ENCODE measurements at regions not wholly inside any gene's neighbourhood (a gene's known extent, or its start where the extent isn't known, plus 50 kb on each side); places are given as distances from the start of the nearest gene placed in this dataset.

DNA sequence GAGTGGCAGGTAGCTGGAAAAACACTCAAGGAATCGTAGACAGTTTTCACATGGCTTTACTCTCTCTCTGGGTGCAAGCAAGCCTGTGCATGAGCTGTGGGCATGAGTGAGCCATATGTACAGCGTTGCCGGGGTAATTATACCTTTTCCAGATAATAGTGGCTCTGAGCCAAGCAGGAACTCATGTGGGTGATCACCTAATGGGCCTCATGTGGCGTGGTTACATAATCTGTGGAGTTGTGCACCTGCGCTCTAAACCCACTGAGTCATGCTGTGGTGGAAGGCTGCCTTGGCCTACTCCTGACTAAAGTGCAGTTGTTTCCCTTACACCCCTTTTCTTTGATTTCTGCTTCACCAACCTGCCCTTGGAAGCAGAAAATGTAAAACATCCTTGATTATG lies 1564.5 kb upstream of the PCDH10 start:
- Histone ChIP-seq H3K27ac (ENCODE audit: low read length) (no peak overlapping the region), H2AFZ (ENCODE audit: low read depth, low read length) (no peak overlapping the region), H3F3A (ENCODE audit: insufficient read depth, low read length, poor library complexity, severe bottlenecking) (no peaks in the 10 kb centered on the region), H3K36me3 (ENCODE audit: insufficient read depth, low read length) (no peaks in the 10 kb centered on the region), H3K4me2 (ENCODE audit: low read length) (no peak overlapping the region), H3K4me3 (ENCODE audit: low read length) (no peak overlapping the region), H3K79me2 (replicated peaks; ENCODE audit: insufficient read depth, low read length) (no peaks in the 10 kb centered on the region), H3K27me3 (ENCODE audit: insufficient read depth, low read depth, low read length) (no peaks in the 10 kb centered on the region), H3K9ac (ENCODE audit: low read length) (no peak overlapping the region), H3K9me2 (ENCODE audit: insufficient read depth, low read length) (no peaks in the 10 kb centered on the region), H3K9me3 (ENCODE audit: low read length) (no peaks in the 10 kb centered on the region), H4K20me1 (ENCODE audit: insufficient read depth) (no peaks in the 10 kb centered on the region)
- no peak for TF ChIP-seq EP300 (conservative IDR thresholded peaks at IDR 0.05; ENCODE audit: poor library complexity, severe bottlenecking)
- TF ChIP-seq CTCF (IDR thresholded peaks at IDR 0.05; ENCODE audit: poor library complexity, severe bottlenecking), result no peak
- TF ChIP-seq SMC3 (conservative IDR thresholded peaks at IDR 0.05; ENCODE audit: poor library complexity), result no peak
- no peak for TF ChIP-seq REST (IDR thresholded peaks at IDR 0.05; ENCODE audit: borderline replicate concordance)
- TF ChIP-seq MXI1 (conservative IDR thresholded peaks at IDR 0.05; ENCODE audit: poor library complexity, severe bottlenecking), result no peak
- no peak for TF ChIP-seq EZH2 (IDR thresholded peaks at IDR 0.05; ENCODE audit: borderline replicate concordance, insufficient read depth, low read length, poor library complexity, severe bottlenecking)
- no peak for TF ChIP-seq TAF1 (IDR thresholded peaks at IDR 0.05; ENCODE audit: low read depth)
- no peak for TF ChIP-seq RAD21 (conservative IDR thresholded peaks at IDR 0.05)
- no peak for TF ChIP-seq POLR2AphosphoS5 (IDR thresholded peaks at IDR 0.05)

DNA sequence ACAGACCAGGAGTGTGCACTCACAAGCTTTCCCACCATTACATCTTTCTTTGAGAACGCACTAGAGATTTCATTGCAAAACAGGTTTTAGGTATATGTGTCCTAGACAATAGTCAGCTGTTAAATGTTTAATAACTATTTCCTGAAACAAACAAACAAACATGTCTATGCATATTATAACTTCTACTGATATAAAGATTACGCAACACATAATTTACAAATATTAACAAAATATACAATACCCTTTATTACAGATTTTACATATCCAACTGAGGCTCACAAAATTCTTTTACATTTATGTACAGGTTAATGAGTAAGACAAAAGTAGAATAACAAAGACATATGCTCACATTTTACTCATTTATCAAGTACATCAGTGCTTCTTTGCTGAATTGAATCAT lies 1554.0 kb upstream of the PCDH10 start:
- no peak overlapping the region for H3K4me3 ChIP-seq (ENCODE audit: low read length)
- no peaks in the 10 kb centered on the region for H3K79me2 ChIP-seq (replicated peaks; ENCODE audit: insufficient read depth, low read length)
- no peak overlapping the region for H3K4me2 ChIP-seq (ENCODE audit: low read length)
- no peak overlapping the region for H3K27ac ChIP-seq (ENCODE audit: low read length)
- H3K27me3 ChIP-seq (ENCODE audit: insufficient read depth, low read depth, low read length), result no peaks in the 10 kb centered on the region
- no peak overlapping the region for H2AFZ ChIP-seq (ENCODE audit: low read depth, low read length)
- no peaks in the 10 kb centered on the region for H3K36me3 ChIP-seq (ENCODE audit: insufficient read depth, low read length)
- no peaks in the 10 kb centered on the region for H3K9me3 ChIP-seq (ENCODE audit: low read length)
- no peaks in the 10 kb centered on the region for H4K20me1 ChIP-seq (ENCODE audit: insufficient read depth)
- H3F3A ChIP-seq (ENCODE audit: insufficient read depth, low read length, poor library complexity, severe bottlenecking), result no peaks in the 10 kb centered on the region
- no peaks in the 10 kb centered on the region for H3K9me2 ChIP-seq (ENCODE audit: insufficient read depth, low read length)
- no peak for TF ChIP-seq SMC3 (conservative IDR thresholded peaks at IDR 0.05; ENCODE audit: poor library complexity)
- no peak for TF ChIP-seq TAF1 (IDR thresholded peaks at IDR 0.05; ENCODE audit: low read depth)
- TF ChIP-seq MXI1 (conservative IDR thresholded peaks at IDR 0.05; ENCODE audit: poor library complexity, severe bottlenecking), result no peak
- no peak for TF ChIP-seq REST (IDR thresholded peaks at IDR 0.05; ENCODE audit: borderline replicate concordance)
- TF ChIP-seq POLR2AphosphoS5 (IDR thresholded peaks at IDR 0.05), result no peak
- TF ChIP-seq EZH2 (IDR thresholded peaks at IDR 0.05; ENCODE audit: borderline replicate concordance, insufficient read depth, low read length, poor library complexity, severe bottlenecking), result no peak
- TF ChIP-seq CTCF (IDR thresholded peaks at IDR 0.05; ENCODE audit: poor library complexity, severe bottlenecking), result no peak
- no peak for TF ChIP-seq EP300 (conservative IDR thresholded peaks at IDR 0.05; ENCODE audit: poor library complexity, severe bottlenecking)
- no peak for TF ChIP-seq RAD21 (conservative IDR thresholded peaks at IDR 0.05)
- no peak overlapping the region for H3K9ac ChIP-seq (ENCODE audit: low read length)

Data from neural cell (in vitro differentiated cells).